ENCODE measurements at regions not wholly inside any gene's neighbourhood (a gene's known extent, or its start where the extent isn't known, plus 50 kb on each side); places are given as distances from the start of the nearest gene placed in this dataset.

DNA sequence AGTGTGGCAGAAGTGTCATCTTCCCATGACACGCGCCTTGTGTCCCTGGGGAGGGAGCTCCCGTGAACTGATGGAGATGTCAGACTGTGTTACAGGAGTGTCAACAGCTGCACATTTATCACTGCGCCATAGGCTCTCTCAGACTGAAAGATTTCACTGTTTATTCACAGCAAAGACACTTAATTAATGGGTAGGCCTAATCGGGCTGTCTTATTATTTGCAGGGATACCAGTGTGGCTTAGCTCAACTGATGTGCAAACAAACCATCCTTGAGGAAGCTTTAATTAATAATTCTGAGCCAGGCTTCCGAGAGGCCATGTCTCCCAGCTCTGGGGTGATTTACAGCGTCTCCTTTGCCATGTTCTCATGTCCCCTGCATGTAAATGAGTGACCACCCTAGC is 771.0 kb downstream of the QKI start:
- TF ChIP-seq EZH2phosphoT487 (IDR thresholded peaks at IDR 0.05; ENCODE audit: borderline replicate concordance), result no peak
- TF ChIP-seq EGR1 (IDR thresholded peaks at IDR 0.05; ENCODE audit: low read depth), result no peak
- TF ChIP-seq, protein P1, sequence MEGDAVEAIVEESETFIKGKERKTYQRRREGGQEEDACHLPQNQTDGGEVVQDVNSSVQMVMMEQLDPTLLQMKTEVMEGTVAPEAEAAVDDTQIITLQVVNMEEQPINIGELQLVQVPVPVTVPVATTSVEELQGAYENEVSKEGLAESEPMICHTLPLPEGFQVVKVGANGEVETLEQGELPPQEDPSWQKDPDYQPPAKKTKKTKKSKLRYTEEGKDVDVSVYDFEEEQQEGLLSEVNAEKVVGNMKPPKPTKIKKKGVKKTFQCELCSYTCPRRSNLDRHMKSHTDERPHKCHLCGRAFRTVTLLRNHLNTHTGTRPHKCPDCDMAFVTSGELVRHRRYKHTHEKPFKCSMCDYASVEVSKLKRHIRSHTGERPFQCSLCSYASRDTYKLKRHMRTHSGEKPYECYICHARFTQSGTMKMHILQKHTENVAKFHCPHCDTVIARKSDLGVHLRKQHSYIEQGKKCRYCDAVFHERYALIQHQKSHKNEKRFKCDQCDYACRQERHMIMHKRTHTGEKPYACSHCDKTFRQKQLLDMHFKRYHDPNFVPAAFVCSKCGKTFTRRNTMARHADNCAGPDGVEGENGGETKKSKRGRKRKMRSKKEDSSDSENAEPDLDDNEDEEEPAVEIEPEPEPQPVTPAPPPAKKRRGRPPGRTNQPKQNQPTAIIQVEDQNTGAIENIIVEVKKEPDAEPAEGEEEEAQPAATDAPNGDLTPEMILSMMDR (IDR thresholded peaks at IDR 0.05 in 2 of 3, conservative IDR thresholded peaks at IDR 0.05 in 1 of 3; ENCODE audit: borderline replicate concordance in 1 of 3, insufficient read depth in 1 of 3, low read depth in 2 of 3, low read length in 2 of 3), result no peak
- no peak for TF ChIP-seq JUND (IDR thresholded peaks at IDR 0.05)
- TF ChIP-seq ZNF274 (IDR thresholded peaks at IDR 0.05; ENCODE audit: low read depth, low read length), result no peak
- TF ChIP-seq POLR2AphosphoS5 (IDR thresholded peaks at IDR 0.05; ENCODE audit: low read depth, low read length), result no peak
- TF ChIP-seq POLR2A (IDR thresholded peaks at IDR 0.05; ENCODE audit: borderline replicate concordance, extremely low read depth, insufficient read depth, insufficient read length), result no peak
- TF ChIP-seq, protein P2, sequence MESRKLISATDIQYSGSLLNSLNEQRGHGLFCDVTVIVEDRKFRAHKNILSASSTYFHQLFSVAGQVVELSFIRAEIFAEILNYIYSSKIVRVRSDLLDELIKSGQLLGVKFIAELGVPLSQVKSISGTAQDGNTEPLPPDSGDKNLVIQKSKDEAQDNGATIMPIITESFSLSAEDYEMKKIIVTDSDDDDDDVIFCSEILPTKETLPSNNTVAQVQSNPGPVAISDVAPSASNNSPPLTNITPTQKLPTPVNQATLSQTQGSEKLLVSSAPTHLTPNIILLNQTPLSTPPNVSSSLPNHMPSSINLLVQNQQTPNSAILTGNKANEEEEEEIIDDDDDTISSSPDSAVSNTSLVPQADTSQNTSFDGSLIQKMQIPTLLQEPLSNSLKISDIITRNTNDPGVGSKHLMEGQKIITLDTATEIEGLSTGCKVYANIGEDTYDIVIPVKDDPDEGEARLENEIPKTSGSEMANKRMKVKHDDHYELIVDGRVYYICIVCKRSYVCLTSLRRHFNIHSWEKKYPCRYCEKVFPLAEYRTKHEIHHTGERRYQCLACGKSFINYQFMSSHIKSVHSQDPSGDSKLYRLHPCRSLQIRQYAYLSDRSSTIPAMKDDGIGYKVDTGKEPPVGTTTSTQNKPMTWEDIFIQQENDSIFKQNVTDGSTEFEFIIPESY (IDR thresholded peaks at IDR 0.05; ENCODE audit: extremely low read depth, insufficient replicate concordance, low read length), result no peak
- no peak for TF ChIP-seq SIN3A (IDR thresholded peaks at IDR 0.05; ENCODE audit: low read depth)
- TF ChIP-seq, protein P3, sequence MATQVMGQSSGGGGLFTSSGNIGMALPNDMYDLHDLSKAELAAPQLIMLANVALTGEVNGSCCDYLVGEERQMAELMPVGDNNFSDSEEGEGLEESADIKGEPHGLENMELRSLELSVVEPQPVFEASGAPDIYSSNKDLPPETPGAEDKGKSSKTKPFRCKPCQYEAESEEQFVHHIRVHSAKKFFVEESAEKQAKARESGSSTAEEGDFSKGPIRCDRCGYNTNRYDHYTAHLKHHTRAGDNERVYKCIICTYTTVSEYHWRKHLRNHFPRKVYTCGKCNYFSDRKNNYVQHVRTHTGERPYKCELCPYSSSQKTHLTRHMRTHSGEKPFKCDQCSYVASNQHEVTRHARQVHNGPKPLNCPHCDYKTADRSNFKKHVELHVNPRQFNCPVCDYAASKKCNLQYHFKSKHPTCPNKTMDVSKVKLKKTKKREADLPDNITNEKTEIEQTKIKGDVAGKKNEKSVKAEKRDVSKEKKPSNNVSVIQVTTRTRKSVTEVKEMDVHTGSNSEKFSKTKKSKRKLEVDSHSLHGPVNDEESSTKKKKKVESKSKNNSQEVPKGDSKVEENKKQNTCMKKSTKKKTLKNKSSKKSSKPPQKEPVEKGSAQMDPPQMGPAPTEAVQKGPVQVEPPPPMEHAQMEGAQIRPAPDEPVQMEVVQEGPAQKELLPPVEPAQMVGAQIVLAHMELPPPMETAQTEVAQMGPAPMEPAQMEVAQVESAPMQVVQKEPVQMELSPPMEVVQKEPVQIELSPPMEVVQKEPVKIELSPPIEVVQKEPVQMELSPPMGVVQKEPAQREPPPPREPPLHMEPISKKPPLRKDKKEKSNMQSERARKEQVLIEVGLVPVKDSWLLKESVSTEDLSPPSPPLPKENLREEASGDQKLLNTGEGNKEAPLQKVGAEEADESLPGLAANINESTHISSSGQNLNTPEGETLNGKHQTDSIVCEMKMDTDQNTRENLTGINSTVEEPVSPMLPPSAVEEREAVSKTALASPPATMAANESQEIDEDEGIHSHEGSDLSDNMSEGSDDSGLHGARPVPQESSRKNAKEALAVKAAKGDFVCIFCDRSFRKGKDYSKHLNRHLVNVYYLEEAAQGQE (IDR thresholded peaks at IDR 0.05; ENCODE audit: low read depth), result no peak
- no peak for TF ChIP-seq ELF1 (IDR thresholded peaks at IDR 0.05; ENCODE audit: borderline replicate concordance, low read depth)
- TF ChIP-seq SP1 (IDR thresholded peaks at IDR 0.05; ENCODE audit: low read depth), result no peak
